Endothelial cell of umbilical vein (primary cell): ENCODE measurements at regions not wholly inside any gene's neighbourhood (a gene's known extent, or its start where the extent isn't known, plus 50 kb on each side); places are given as distances from the start of the nearest gene placed in this dataset.

Experiments
- BruUV-seq: library from RNA; stranded (reverse); fragments of 400-500 nt; replicated peaks from 2 replicates; lab custom pipeline; 2021; lab: Mats Ljungman, UMichigan
- CTCF ChIA-PET: fragments of 300-600, 350-600 bp; sonication (Branson Sonifier 250); formaldehyde crosslinking; loops from one replicate; lab custom pipeline; 2021; ENCODE audit warnings: antibody characterized with exemption, inconsistent platforms; lab: Charles Lee
- POLR2A ChIA-PET: fragments of 300-600, 350-600 bp; sonication (Branson Sonifier 250); formaldehyde crosslinking; loops from one replicate; lab custom pipeline; 2021; ENCODE audit warnings: antibody characterized with exemption, inconsistent platforms; lab: Charles Lee
- DNase-seq: peaks from one replicate; pipeline ENCODE4 v3.0.0-alpha.2; 2011; ENCODE audit warnings: low read depth, low spot score
- FAIRE-seq: peaks from 2 replicates; lab custom pipeline; 2011; peaks lifted over from hg19 to GRCh38; lab: Jason Lieb, UNC
- H2AFZ ChIP-seq: 2 replicates; pipeline ENCODE4 v1.6.0; 2012; ENCODE audit warnings: low read depth, low read length, control low read depth, inconsistent platforms
- H3K27ac ChIP-seq: 2 replicates; pipeline ENCODE4 v1.5.1; 2011; ENCODE audit warnings: low read depth, mild to moderate bottlenecking, control low read depth, low read length, moderate library complexity; ENCODE audit not compliant: insufficient read depth
- H3K27me3 ChIP-seq, 2 experiments: 2 replicates each; pipeline versions ENCODE4 v1.6.0 to v1.6.1; 2011; ENCODE audit warnings: low read length in 2 of 2, mixed read lengths in 1 of 2; ENCODE audit not compliant: control insufficient read depth in 2 of 2, insufficient read depth in 2 of 2
- H3K36me3 ChIP-seq, 2 experiments: 2 replicates in 1 of 2; 3 replicates in 1 of 2; pipeline ENCODE4 v1.5.1; 2011; ENCODE audit warnings: low read length in 2 of 2, mild to moderate bottlenecking in 1 of 2, moderate library complexity in 1 of 2; ENCODE audit not compliant: control insufficient read depth in 2 of 2, insufficient read depth in 2 of 2; ENCODE audit errors: extremely low read depth in 1 of 2
- H3K4me1 ChIP-seq: 3 replicates; pipeline ENCODE4 v1.5.1; 2011; ENCODE audit warnings: mild to moderate bottlenecking, low read length; ENCODE audit not compliant: control insufficient read depth, insufficient read depth; ENCODE audit errors: extremely low read depth
- H3K4me2 ChIP-seq: 2 replicates; pipeline ENCODE4 v1.6.1; 2011; ENCODE audit warnings: low read length, control low read depth, mixed read lengths; ENCODE audit not compliant: insufficient read depth
- H3K4me3 ChIP-seq, 3 experiments: fragments of 200-600 bp in 1 of 3; sonication (generic), shearing (Covaris generic) in 1 of 3; replicated peaks in 1 of 3; 2 replicates each; pipeline ENCODE4 v1.5.1; 2011 to 2016; ENCODE audit warnings: control low read depth in 3 of 3, low read length in 3 of 3, mild to moderate bottlenecking in 2 of 3, inconsistent platforms in 1 of 3, low read depth in 1 of 3, moderate library complexity in 1 of 3; ENCODE audit not compliant: insufficient read depth in 1 of 3
- H3K79me2 ChIP-seq: 2 replicates; pipeline ENCODE4 v1.6.0; 2012; ENCODE audit warnings: low read length, inconsistent platforms; ENCODE audit not compliant: control insufficient read depth, insufficient read depth
- H3K9ac ChIP-seq: replicated peaks from 2 replicates; pipeline ENCODE3; 2011; ENCODE audit warnings: low read length, control low read depth; ENCODE audit not compliant: insufficient read depth; ENCODE audit errors: extremely low read depth
- H3K9me1 ChIP-seq: replicated peaks from 3 replicates; pipeline ENCODE4 v1.6.0; 2011; ENCODE audit warnings: mild to moderate bottlenecking, low read length; ENCODE audit not compliant: control insufficient read depth, insufficient read depth; ENCODE audit errors: extremely low read depth
- H3K9me3 ChIP-seq: replicated peaks from 2 replicates; pipeline ENCODE4 v1.5.1; 2012; ENCODE audit warnings: low read length, inconsistent platforms; ENCODE audit not compliant: control insufficient read depth, insufficient read depth
- H4K20me1 ChIP-seq: replicated peaks from 2 replicates; pipeline ENCODE3; 2011; ENCODE audit warnings: mild to moderate bottlenecking, low read length; ENCODE audit not compliant: control insufficient read depth, insufficient read depth; ENCODE audit errors: extremely low read depth
- EZH2 ChIP-seq: IDR thresholded peaks from 2 replicates; pipeline ENCODE4 v1.6.1; 2012; ENCODE audit warnings: borderline replicate concordance, low read depth, mild to moderate bottlenecking, moderate library complexity, low read length, inconsistent platforms; ENCODE audit not compliant: severe bottlenecking
- FOS ChIP-seq: IDR thresholded peaks from 2 replicates; pipeline ENCODE4 v1.6.1; 2011; ENCODE audit warnings: mild to moderate bottlenecking, low read length, moderate library complexity, borderline replicate concordance; ENCODE audit not compliant: insufficient read depth
- GATA2 ChIP-seq: IDR thresholded peaks from 2 replicates; pipeline ENCODE4 v1.7.0; 2011; ENCODE audit warnings: low read depth, mild to moderate bottlenecking, moderate library complexity, mixed read lengths, low read length; ENCODE audit not compliant: insufficient read length, insufficient read depth
- JUN ChIP-seq: IDR thresholded peaks from 2 replicates; pipeline ENCODE4 v1.6.1; 2011; ENCODE audit warnings: borderline replicate concordance, low read depth; ENCODE audit not compliant: insufficient read length, insufficient read depth
- MYC ChIP-seq: IDR thresholded peaks from one replicate; pipeline ENCODE4 v1.6.1; 2011; ENCODE audit warnings: mild to moderate bottlenecking, low read depth, low read length
- POLR2A ChIP-seq: IDR thresholded peaks from 2 replicates; pipeline ENCODE4 v1.6.1; 2012; ENCODE audit warnings: low read depth, mild to moderate bottlenecking, control low read depth, low read length
- POLR2AphosphoS5 ChIP-seq: IDR thresholded peaks from 2 replicates; pipeline ENCODE4 v1.6.1; 2012; ENCODE audit warnings: low read depth, mild to moderate bottlenecking, control low read depth, low read length, moderate library complexity; ENCODE audit not compliant: insufficient read depth
- dilution Hi-C: fragments of 300-500 bp; cut with MboI; formaldehyde crosslinking; loops from one replicate; pipeline ENCODE4 v1.15.0; 2019; ENCODE audit warnings: low sequenced_read_pairs; ENCODE audit not compliant: extremely low pct_ligation_motif_present
- intact Hi-C: fragments of 100-400 bp; cut with micrococcal nuclease; formaldehyde crosslinking; loops from one replicate; pipeline ENCODE4 v1.10.0; 2022
- TF ChIP-seq, protein P1 (sequence below): IDR thresholded peaks from 2 replicates; pipeline ENCODE4 v1.6.1; 2011; ENCODE audit not compliant: insufficient read depth, insufficient read length
- TF ChIP-seq, protein P2 (sequence below), 2 donors: IDR thresholded peaks; 1 replicate in 1 of 2; 2 replicates in 1 of 2; pipeline ENCODE4 v1.5.1; 2011; ENCODE audit warnings: low read length in 2 of 2, mild to moderate bottlenecking in 2 of 2, moderate library complexity in 2 of 2, control low read depth in 1 of 2, inconsistent platforms in 1 of 2, low read depth in 1 of 2; ENCODE audit not compliant: insufficient read depth in 1 of 2; ENCODE audit errors: extremely low read depth in 1 of 2

DNA sequence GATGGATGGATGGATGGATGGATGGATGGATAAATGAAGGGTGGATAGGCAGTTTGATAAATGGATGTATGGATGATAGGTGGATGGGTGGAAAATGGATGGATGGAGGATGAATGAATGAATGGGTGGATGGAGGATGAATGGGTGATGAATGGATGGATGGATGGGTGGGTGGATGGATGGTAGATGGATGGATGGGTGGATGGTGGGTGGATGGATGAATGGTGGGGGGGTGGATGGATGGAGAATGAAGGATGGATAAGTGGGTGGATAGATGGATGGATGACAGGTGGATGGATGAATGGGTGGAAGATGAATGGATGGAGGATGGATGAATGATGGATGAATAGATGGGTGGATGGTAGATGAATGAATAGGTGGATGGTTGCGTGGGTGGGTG lies 70.1 kb upstream of the BCO1 start:
- Histone ChIP-seq H3K79me2 (no peaks in the 10 kb centered on the region), H3K27me3 (no peaks in the 10 kb centered on the region), H3K9me1 (no peaks in the 10 kb centered on the region), H3K4me2 (no peak overlapping the region), H3K36me3 (no peaks in the 10 kb centered on the region), H3K9me3 (no peaks in the 10 kb centered on the region), H4K20me1 (no peaks in the 10 kb centered on the region), H3K4me1 (no peaks in the 10 kb centered on the region), H3K27ac (no peak overlapping the region), H3K4me3 (no peak overlapping the region), H3K9ac (no peak overlapping the region), H2AFZ (no peak overlapping the region)
- BruUV-seq, result no TSS peak
- TF ChIP-seq POLR2A (no peak), FOS (no peak), POLR2AphosphoS5 (no peak), JUN (no peak), EZH2 (no peak), GATA2 (no peak), MYC (no peak)
- TF ChIP-seq, protein P1, sequence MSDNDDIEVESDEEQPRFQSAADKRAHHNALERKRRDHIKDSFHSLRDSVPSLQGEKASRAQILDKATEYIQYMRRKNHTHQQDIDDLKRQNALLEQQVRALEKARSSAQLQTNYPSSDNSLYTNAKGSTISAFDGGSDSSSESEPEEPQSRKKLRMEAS, result no peak
- TF ChIP-seq, protein P2, sequence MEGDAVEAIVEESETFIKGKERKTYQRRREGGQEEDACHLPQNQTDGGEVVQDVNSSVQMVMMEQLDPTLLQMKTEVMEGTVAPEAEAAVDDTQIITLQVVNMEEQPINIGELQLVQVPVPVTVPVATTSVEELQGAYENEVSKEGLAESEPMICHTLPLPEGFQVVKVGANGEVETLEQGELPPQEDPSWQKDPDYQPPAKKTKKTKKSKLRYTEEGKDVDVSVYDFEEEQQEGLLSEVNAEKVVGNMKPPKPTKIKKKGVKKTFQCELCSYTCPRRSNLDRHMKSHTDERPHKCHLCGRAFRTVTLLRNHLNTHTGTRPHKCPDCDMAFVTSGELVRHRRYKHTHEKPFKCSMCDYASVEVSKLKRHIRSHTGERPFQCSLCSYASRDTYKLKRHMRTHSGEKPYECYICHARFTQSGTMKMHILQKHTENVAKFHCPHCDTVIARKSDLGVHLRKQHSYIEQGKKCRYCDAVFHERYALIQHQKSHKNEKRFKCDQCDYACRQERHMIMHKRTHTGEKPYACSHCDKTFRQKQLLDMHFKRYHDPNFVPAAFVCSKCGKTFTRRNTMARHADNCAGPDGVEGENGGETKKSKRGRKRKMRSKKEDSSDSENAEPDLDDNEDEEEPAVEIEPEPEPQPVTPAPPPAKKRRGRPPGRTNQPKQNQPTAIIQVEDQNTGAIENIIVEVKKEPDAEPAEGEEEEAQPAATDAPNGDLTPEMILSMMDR (IDR thresholded peaks at IDR 0.05; ENCODE audit: extremely low read depth in 1 of 2, insufficient read depth in 1 of 2, low read depth in 1 of 2, low read length in 2 of 2), result no peak
- ChIA-PET POLR2A (no interaction called here), CTCF (no interaction called here)
- no peak for DNase-seq
- intact Hi-C loops (no loop called here), dilution Hi-C loops (no loop called here)
- FAIRE-seq, result no peak
